ENCODE measurements at regions not wholly inside any gene's neighbourhood (a gene's known extent, or its start where the extent isn't known, plus 50 kb on each side); places are given as distances from the start of the nearest gene placed in this dataset.

GRCh38 chr18:39635192-39635591 is 2069.6 kb upstream of the CELF4 start:
- TF ChIP-seq FOXP2 (optimal IDR thresholded peaks at IDR 0.05; ENCODE audit: borderline replicate concordance, extremely low read depth, extremely low read length, insufficient read depth) = no peak
- no peak for TF ChIP-seq TAF1 (IDR thresholded peaks at IDR 0.05; ENCODE audit: borderline replicate concordance, insufficient read depth, low read length)
- no peak for TF ChIP-seq POLR2AphosphoS5 (IDR thresholded peaks at IDR 0.05; ENCODE audit: low read depth, low read length)
- TF ChIP-seq SIN3A (IDR thresholded peaks at IDR 0.05; ENCODE audit: borderline replicate concordance, insufficient read depth, low read length) = no peak
- no peak for TF ChIP-seq REST (IDR thresholded peaks at IDR 0.05; ENCODE audit: insufficient read depth in 1 of 2, low read depth in 2 of 2, low read length in 2 of 2)

- no peak for TF ChIP-seq TAF1 (IDR thresholded peaks at IDR 0.05; ENCODE audit: borderline replicate concordance, insufficient read depth, low read length)
- no peak for TF ChIP-seq POLR2AphosphoS5 (IDR thresholded peaks at IDR 0.05; ENCODE audit: low read depth, low read length)
- no peak for TF ChIP-seq SIN3A (IDR thresholded peaks at IDR 0.05; ENCODE audit: borderline replicate concordance, insufficient read depth, low read length)
- TF ChIP-seq FOXP2 (optimal IDR thresholded peaks at IDR 0.05; ENCODE audit: borderline replicate concordance, extremely low read depth, extremely low read length, insufficient read depth) = no peak
- no peak for TF ChIP-seq REST (IDR thresholded peaks at IDR 0.05; ENCODE audit: insufficient read depth in 1 of 2, low read depth in 2 of 2, low read length in 2 of 2)
Observed at GRCh38 chr18:39627936-39628335, 2062.3 kb upstream of the CELF4 start.

GRCh38 chr18:39624961-39625360 is 2059.4 kb upstream of the CELF4 start:
- TF ChIP-seq TAF1 (IDR thresholded peaks at IDR 0.05; ENCODE audit: borderline replicate concordance, insufficient read depth, low read length) (no peak), POLR2AphosphoS5 (IDR thresholded peaks at IDR 0.05; ENCODE audit: low read depth, low read length) (no peak), SIN3A (IDR thresholded peaks at IDR 0.05; ENCODE audit: borderline replicate concordance, insufficient read depth, low read length) (no peak), REST (IDR thresholded peaks at IDR 0.05; ENCODE audit: insufficient read depth in 1 of 2, low read depth in 2 of 2, low read length in 2 of 2) (no peak), FOXP2 (optimal IDR thresholded peaks at IDR 0.05; ENCODE audit: borderline replicate concordance, extremely low read depth, extremely low read length, insufficient read depth) (no peak)

- TF ChIP-seq TAF1 (IDR thresholded peaks at IDR 0.05; ENCODE audit: borderline replicate concordance, insufficient read depth, low read length) (no peak), REST (IDR thresholded peaks at IDR 0.05; ENCODE audit: insufficient read depth in 1 of 2, low read depth in 2 of 2, low read length in 2 of 2) (no peak), FOXP2 (optimal IDR thresholded peaks at IDR 0.05; ENCODE audit: borderline replicate concordance, extremely low read depth, extremely low read length, insufficient read depth) (no peak), SIN3A (IDR thresholded peaks at IDR 0.05; ENCODE audit: borderline replicate concordance, insufficient read depth, low read length) (no peak), POLR2AphosphoS5 (IDR thresholded peaks at IDR 0.05; ENCODE audit: low read depth, low read length) (no peak)
Observed at GRCh38 chr18:39622431-39622830, 2056.8 kb upstream of the CELF4 start.

Data from PFSK-1 (cell line).